Trophoblast cell (in vitro differentiated cells and primary cell): ENCODE measurements at regions not wholly inside any gene's neighbourhood (a gene's known extent, or its start where the extent isn't known, plus 50 kb on each side); places are given as distances from the start of the nearest gene placed in this dataset.

Experiments used
- DNase-seq, 2 donors: peaks; one replicate each; pipeline ENCODE4 v3.0.0-alpha.2; 2016
- H2AFZ ChIP-seq: 2 replicates; pipeline ENCODE4 v1.6.1; 2013; ENCODE audit warnings: low read length, moderate library complexity, mild to moderate bottlenecking; ENCODE audit not compliant: insufficient read depth, poor library complexity
- H2AK5ac ChIP-seq: 2 replicates; pipeline ENCODE4 v1.6.1; 2013; ENCODE audit warnings: mild to moderate bottlenecking, low read length
- H2BK120ac ChIP-seq: 2 replicates; pipeline ENCODE4 v1.6.1; 2013; ENCODE audit warnings: low read length, mild to moderate bottlenecking, moderate library complexity; ENCODE audit not compliant: insufficient read depth, poor library complexity
- H2BK12ac ChIP-seq: 2 replicates; pipeline ENCODE4 v1.6.1; 2013; ENCODE audit warnings: mild to moderate bottlenecking, low read length, moderate library complexity
- H2BK5ac ChIP-seq: 2 replicates; pipeline ENCODE4 v1.6.1; 2013; ENCODE audit warnings: low read length, low read depth, moderate library complexity, mild to moderate bottlenecking; ENCODE audit not compliant: poor library complexity
- H3K14ac ChIP-seq: 2 replicates; pipeline ENCODE4 v1.6.1; 2013; ENCODE audit warnings: mild to moderate bottlenecking, low read length
- H3K18ac ChIP-seq: 2 replicates; pipeline ENCODE4 v1.6.1; 2013; ENCODE audit warnings: mild to moderate bottlenecking, low read length
- H3K23ac ChIP-seq: 2 replicates; pipeline ENCODE4 v1.6.1; 2013; ENCODE audit warnings: low read length
- H3K27ac ChIP-seq: 2 replicates; pipeline ENCODE4 v1.5.1; 2013; ENCODE audit warnings: low read depth, mild to moderate bottlenecking, inconsistent platforms, low read length, moderate library complexity
- H3K27me3 ChIP-seq: 2 replicates; pipeline ENCODE4 v1.6.1; 2013; ENCODE audit warnings: inconsistent platforms, mild to moderate bottlenecking, low read length, moderate library complexity; ENCODE audit not compliant: insufficient read depth
- H3K36me3 ChIP-seq, 2 experiments: 1 replicate in 1 of 2; 2 replicates in 1 of 2; pipeline ENCODE4 v1.6.1; 2013; ENCODE audit warnings: low read length in 2 of 2, mild to moderate bottlenecking in 2 of 2, moderate library complexity in 1 of 2; ENCODE audit not compliant: insufficient read depth in 2 of 2, control insufficient read depth in 1 of 2
- H3K4ac ChIP-seq: 2 replicates; pipeline ENCODE4 v1.6.1; 2013; ENCODE audit warnings: low read depth, mild to moderate bottlenecking, low read length, moderate library complexity
- H3K4me1 ChIP-seq, 2 experiments: 1 replicate in 1 of 2; 2 replicates in 1 of 2; pipeline ENCODE4 v1.6.1; 2013; ENCODE audit warnings: low read length in 2 of 2, mild to moderate bottlenecking in 2 of 2, moderate library complexity in 1 of 2; ENCODE audit not compliant: insufficient read depth in 2 of 2, control insufficient read depth in 1 of 2
- H3K4me2 ChIP-seq: 2 replicates; pipeline ENCODE4 v1.6.1; 2013; ENCODE audit warnings: inconsistent platforms, mild to moderate bottlenecking, low read length, moderate library complexity
- H3K4me3 ChIP-seq: 2 replicates; pipeline ENCODE4 v1.5.1; 2013; ENCODE audit warnings: mild to moderate bottlenecking, low read depth, low read length, inconsistent platforms
- H3K79me1 ChIP-seq: one replicate; pipeline ENCODE4 v1.6.1; 2013; ENCODE audit warnings: low read length
- H3K79me2 ChIP-seq: 2 replicates; pipeline ENCODE4 v1.6.1; 2013; ENCODE audit warnings: low read length, mild to moderate bottlenecking; ENCODE audit not compliant: control insufficient read depth, insufficient read depth, poor library complexity
- H3K9ac ChIP-seq: 2 replicates; pipeline ENCODE4 v1.6.1; 2013; ENCODE audit warnings: mild to moderate bottlenecking, low read length
- H3K9me3 ChIP-seq: 2 replicates; pipeline ENCODE4 v1.6.1; 2013; ENCODE audit warnings: low read depth, mild to moderate bottlenecking, control low read depth, inconsistent platforms, low read length; ENCODE audit not compliant: insufficient read depth
- H4K12ac ChIP-seq: 2 replicates; pipeline ENCODE4 v1.6.1; 2013; ENCODE audit warnings: low read depth, mild to moderate bottlenecking, low read length, moderate library complexity
- H4K8ac ChIP-seq: 2 replicates; pipeline ENCODE4 v1.6.1; 2013; ENCODE audit warnings: low read depth, mild to moderate bottlenecking, low read length, moderate library complexity
- H4K91ac ChIP-seq: one replicate; pipeline ENCODE4 v1.6.1; 2013; ENCODE audit warnings: low read depth, mild to moderate bottlenecking, low read length, moderate library complexity
- WGBS: extraction: QIAGEN DNeasy Blood & Tissue Kit; methylation state at CpG from one replicate; pipeline ENCODE4 v1.1.7; 2013; ENCODE audit warnings: missing lambda C conversion rate; ENCODE audit not compliant: insufficient read length, insufficient coverage; ENCODE audit errors: extremely low coverage; 5-methylcytosine and 5-hydroxymethylcytosine counted together

DNA sequence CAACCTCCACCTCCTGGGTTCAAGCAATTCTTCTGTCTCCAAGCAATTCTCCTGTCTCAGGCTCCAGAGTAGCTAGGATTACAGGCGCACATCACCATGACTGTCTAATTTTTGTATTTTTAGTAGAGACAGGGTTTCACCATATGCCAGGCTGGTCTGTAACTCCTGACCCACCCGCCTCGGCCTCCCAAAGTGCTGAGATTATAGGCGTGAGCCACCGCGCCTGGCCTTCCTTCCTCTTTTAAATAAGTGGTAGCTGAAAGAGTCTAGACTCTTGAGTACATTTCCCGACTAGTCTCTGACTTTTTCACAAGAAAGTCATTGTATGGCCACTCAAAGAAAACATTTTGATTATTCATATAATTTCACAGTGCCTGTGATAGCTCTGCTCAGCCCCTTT lies 636.2 kb upstream of the ANKRD30A start:
- no peak overlapping the region for H3K14ac ChIP-seq
- H3K79me1 ChIP-seq = peaks cover 8% of the 10 kb centered on the region
- H2BK12ac ChIP-seq = no peak overlapping the region
- peak overlapping the region; percentile 36 for H2BK120ac ChIP-seq
- no peak overlapping the region for H3K18ac ChIP-seq
- H3K4me1 ChIP-seq = peaks cover 3% of the 10 kb centered on the region in 2 experiments
- no peaks in the 10 kb centered on the region for H3K9me3 ChIP-seq
- DNase-seq = no peak
- H3K27ac ChIP-seq = no peak overlapping the region
- no peaks in the 10 kb centered on the region for H3K27me3 ChIP-seq
- H3K4me2 ChIP-seq = no peak overlapping the region
- WGBS = no CpG with 5 or more reads among the region's 7 CpGs
- no peak overlapping the region for H3K9ac ChIP-seq
- peak overlapping the region; percentile 8 for H4K91ac ChIP-seq
- no peak overlapping the region for H2AFZ ChIP-seq
- no peak overlapping the region for H3K4ac ChIP-seq
- H2BK5ac ChIP-seq = no peak overlapping the region
- H3K23ac ChIP-seq = no peak overlapping the region
- no peaks in the 10 kb centered on the region for H3K79me2 ChIP-seq
- H4K12ac ChIP-seq = no peak overlapping the region
- H3K36me3 ChIP-seq = no peaks in the 10 kb centered on the region
- no peak overlapping the region for H2AK5ac ChIP-seq
- no peak overlapping the region for H3K4me3 ChIP-seq
- H4K8ac ChIP-seq = no peak overlapping the region

GRCh38 chr10:36488579-36488978 lies 636.8 kb upstream of the ANKRD30A start:
- Histone ChIP-seq H3K27ac (no peak overlapping the region), H2AK5ac (no peak overlapping the region), H3K4me1 (peaks cover 3% of the 10 kb centered on the region in 2 experiments), H3K18ac (no peak overlapping the region), H4K8ac (no peak overlapping the region), H3K79me2 (no peaks in the 10 kb centered on the region), H3K36me3 (no peaks in the 10 kb centered on the region), H3K4me3 (no peak overlapping the region), H3K79me1 (peaks cover 8% of the 10 kb centered on the region), H4K12ac (no peak overlapping the region), H2BK12ac (no peak overlapping the region), H2BK120ac (no peak overlapping the region), H4K91ac (no peak overlapping the region), H3K4me2 (no peak overlapping the region), H2AFZ (no peak overlapping the region), H3K27me3 (no peaks in the 10 kb centered on the region), H3K4ac (no peak overlapping the region), H3K23ac (no peak overlapping the region), H3K9me3 (no peaks in the 10 kb centered on the region), H3K14ac (no peak overlapping the region), H2BK5ac (no peak overlapping the region), H3K9ac (no peak overlapping the region)
- no CpG with 5 or more reads among the region's 4 CpGs for WGBS
- no peak for DNase-seq

- no peak overlapping the region for H3K27ac ChIP-seq
- no peak overlapping the region for H3K18ac ChIP-seq
- no peaks in the 10 kb centered on the region for H3K36me3 ChIP-seq
- no peak overlapping the region for H4K12ac ChIP-seq
- H3K79me1 ChIP-seq = no peaks in the 10 kb centered on the region
- H4K8ac ChIP-seq = no peak overlapping the region
- no peak overlapping the region for H3K4me2 ChIP-seq
- H4K91ac ChIP-seq = no peak overlapping the region
- H3K79me2 ChIP-seq = no peaks in the 10 kb centered on the region
- H3K4ac ChIP-seq = no peak overlapping the region
- H3K4me3 ChIP-seq = no peak overlapping the region
- no peak overlapping the region for H2BK12ac ChIP-seq
- H2AK5ac ChIP-seq = no peak overlapping the region
- no peaks in the 10 kb centered on the region for H3K27me3 ChIP-seq
- no peak overlapping the region for H2BK5ac ChIP-seq
- H2BK120ac ChIP-seq = no peak overlapping the region
- no peaks in the 10 kb centered on the region for H3K4me1 ChIP-seq
- H3K9me3 ChIP-seq = peaks cover 2% of the 10 kb centered on the region
- H2AFZ ChIP-seq = no peak overlapping the region
- no peak overlapping the region for H3K9ac ChIP-seq
- H3K14ac ChIP-seq = no peak overlapping the region
- H3K23ac ChIP-seq = no peak overlapping the region
- DNase-seq = no peak
These were observed 646.3 kb upstream of the ANKRD30A start for GRCh38 chr10:36479073-36479472.

- Histone ChIP-seq H3K9ac (no peak overlapping the region), H3K79me2 (no peaks in the 10 kb centered on the region), H3K27me3 (no peaks in the 10 kb centered on the region), H3K4ac (no peak overlapping the region), H3K14ac (no peak overlapping the region), H2AFZ (no peak overlapping the region), H3K9me3 (no peaks in the 10 kb centered on the region), H2BK12ac (no peak overlapping the region), H3K23ac (no peak overlapping the region), H2BK5ac (no peak overlapping the region), H2BK120ac (no peak overlapping the region), H3K36me3 (no peaks in the 10 kb centered on the region), H3K4me3 (no peak overlapping the region), H3K79me1 (no peaks in the 10 kb centered on the region), H4K91ac (no peak overlapping the region), H4K12ac (no peak overlapping the region), H3K18ac (no peak overlapping the region), H3K4me1 (no peaks in the 10 kb centered on the region), H2AK5ac (no peak overlapping the region), H3K27ac (no peak overlapping the region), H4K8ac (no peak overlapping the region), H3K4me2 (no peak overlapping the region)
- no peak for DNase-seq
- WGBS = no CpG with 5 or more reads among the region's 5 CpGs
These were observed 649.0 kb upstream of the ANKRD30A start for GRCh38 chr10:36476399-36476798.
